Transverse colon (tissue), 4 donors: ENCODE measurements at regions not wholly inside any gene's neighbourhood (a gene's known extent, or its start where the extent isn't known, plus 50 kb on each side); places are given as distances from the start of the nearest gene placed in this dataset.

Experiments
- POLR2A ChIP-seq: fragments of 450-650 bp; IDR thresholded peaks from one replicate; pipeline ENCODE4 v1.6.1; 2016; ENCODE audit warnings: antibody characterized with exemption, mild to moderate bottlenecking, moderate library complexity
- POLR2AphosphoS5 ChIP-seq, 3 donors: sonication (generic); formaldehyde crosslinking; IDR thresholded peaks; one replicate each; pipeline ENCODE4 v1.6.1; 2016; ENCODE audit warnings: antibody characterized with exemption in 3 of 3
- TF ChIP-seq, protein P1 (sequence below), 5 experiments: fragments of 200-600 bp in 3 of 5; fragments of 450-650 bp in 2 of 5; sonication (generic) in 3 of 5; IDR thresholded peaks; 1 replicate in 2 of 5; 2 replicates in 3 of 5; pipeline ENCODE4 v1.5.1; 2016 to 2017; ENCODE audit warnings: antibody characterized with exemption in 5 of 5, inconsistent platforms in 3 of 5, mild to moderate bottlenecking in 2 of 5, moderate library complexity in 1 of 5

DNA sequence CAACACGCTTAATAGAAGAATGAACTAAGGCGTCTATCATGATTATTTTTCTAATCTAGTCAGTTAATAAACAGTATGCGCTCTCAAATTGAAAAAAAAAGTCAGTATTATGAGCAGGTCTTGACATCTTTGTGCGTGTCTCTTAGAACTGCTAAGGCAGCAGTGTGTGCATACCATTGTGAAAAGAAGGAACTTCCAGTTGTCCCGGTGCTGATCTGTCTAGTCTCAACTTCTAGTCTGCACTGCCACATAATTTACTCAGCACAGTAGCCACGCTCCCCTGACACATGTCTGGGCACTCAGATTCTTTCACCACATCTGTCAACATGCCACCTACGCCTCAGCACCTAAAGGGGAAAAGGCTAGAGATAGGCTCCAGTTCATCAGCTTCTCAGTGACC is 61.1 kb upstream of the SPDEF start:
- TF ChIP-seq, protein P1, sequence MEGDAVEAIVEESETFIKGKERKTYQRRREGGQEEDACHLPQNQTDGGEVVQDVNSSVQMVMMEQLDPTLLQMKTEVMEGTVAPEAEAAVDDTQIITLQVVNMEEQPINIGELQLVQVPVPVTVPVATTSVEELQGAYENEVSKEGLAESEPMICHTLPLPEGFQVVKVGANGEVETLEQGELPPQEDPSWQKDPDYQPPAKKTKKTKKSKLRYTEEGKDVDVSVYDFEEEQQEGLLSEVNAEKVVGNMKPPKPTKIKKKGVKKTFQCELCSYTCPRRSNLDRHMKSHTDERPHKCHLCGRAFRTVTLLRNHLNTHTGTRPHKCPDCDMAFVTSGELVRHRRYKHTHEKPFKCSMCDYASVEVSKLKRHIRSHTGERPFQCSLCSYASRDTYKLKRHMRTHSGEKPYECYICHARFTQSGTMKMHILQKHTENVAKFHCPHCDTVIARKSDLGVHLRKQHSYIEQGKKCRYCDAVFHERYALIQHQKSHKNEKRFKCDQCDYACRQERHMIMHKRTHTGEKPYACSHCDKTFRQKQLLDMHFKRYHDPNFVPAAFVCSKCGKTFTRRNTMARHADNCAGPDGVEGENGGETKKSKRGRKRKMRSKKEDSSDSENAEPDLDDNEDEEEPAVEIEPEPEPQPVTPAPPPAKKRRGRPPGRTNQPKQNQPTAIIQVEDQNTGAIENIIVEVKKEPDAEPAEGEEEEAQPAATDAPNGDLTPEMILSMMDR (IDR thresholded peaks at IDR 0.05): no peak
- TF ChIP-seq POLR2A (no peak), POLR2AphosphoS5 (IDR thresholded peaks at IDR 0.05) (no peak)
